ENCODE measurements at regions not wholly inside any gene's neighbourhood (a gene's known extent, or its start where the extent isn't known, plus 50 kb on each side); places are given as distances from the start of the nearest gene placed in this dataset.

DNA sequence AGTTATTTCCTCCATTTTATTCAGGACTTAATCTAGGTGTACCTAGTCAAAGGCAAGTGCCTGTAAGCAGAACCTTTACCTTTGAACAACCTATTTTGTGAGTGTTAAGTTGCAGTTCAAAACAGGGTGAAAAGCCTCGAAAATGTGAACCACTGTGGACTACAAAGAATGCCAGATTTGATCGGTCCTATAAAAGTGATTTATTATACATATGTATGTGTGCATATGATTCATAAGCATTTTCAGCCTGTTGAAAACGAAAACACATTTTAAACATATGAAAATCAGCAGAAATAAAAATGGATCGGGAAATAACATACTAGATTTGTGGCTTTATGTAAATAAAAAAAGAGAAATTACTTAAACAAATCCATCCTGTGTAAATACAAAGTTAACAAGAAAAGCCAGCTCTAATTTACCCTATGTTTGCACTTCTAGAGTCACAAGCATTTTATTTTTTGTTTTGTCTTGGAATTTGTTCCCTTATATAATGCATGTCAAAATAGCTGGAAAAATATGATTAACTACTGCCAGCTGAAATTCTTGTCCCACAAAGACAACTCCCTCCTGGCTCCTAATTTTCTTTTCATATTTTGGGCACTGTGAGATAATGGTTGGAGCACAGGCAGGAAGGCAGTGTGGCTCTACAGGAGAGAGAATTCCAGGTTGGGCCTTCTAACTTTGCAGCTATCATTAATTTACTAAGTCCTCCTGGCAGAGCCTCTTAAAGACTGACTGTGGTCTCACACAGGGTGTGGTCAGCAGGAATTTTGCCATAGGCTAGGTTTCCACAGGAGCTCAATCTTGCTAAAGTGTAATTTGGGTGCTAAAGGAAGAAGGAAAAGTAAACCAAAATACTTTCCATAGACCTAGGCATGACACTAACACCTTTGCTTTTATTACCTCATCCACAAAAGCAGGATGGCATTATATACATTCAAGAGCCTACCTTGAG lies 70.2 kb upstream of the CDC42BPA start:
- peaks cover 5% of the 10 kb centered on the region for H3K27me3 Mint-ChIP-seq
- DNase-seq = no peak
- H3K9me3 Mint-ChIP-seq = peaks cover 2% of the 10 kb centered on the region
- no peaks in the 10 kb centered on the region for H3K36me3 Mint-ChIP-seq (ENCODE audit: low read depth)
- no peak overlapping the region for H3K27ac Mint-ChIP-seq
- no peak overlapping the region for H3K4me3 Mint-ChIP-seq
- H3K4me1 Mint-ChIP-seq (ENCODE audit: low read depth) = no peaks in the 10 kb centered on the region

DNA sequence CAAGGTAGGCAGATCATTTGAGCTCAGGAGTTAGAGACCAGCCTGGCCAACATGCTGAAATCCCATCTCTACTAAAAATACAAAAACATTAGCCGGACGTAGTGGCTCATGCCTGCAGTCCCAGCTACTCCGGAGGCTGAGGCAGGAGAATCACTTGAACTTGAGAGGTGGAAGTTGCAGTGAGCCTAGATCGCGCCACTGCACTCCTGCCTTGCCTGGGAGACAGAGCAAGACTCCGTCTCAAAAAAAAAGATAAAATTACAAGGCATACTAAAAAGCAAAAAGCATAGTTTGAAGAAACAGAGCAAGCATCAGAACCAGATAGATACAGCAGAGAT lies 61.2 kb upstream of the CDC42BPA start:
- no peaks in the 10 kb centered on the region for H3K36me3 Mint-ChIP-seq (ENCODE audit: low read depth)
- H3K27me3 Mint-ChIP-seq = peaks cover 55% of the 10 kb centered on the region
- DNase-seq = no peak
- H3K27ac Mint-ChIP-seq = no peak overlapping the region
- H3K4me1 Mint-ChIP-seq (ENCODE audit: low read depth) = no peaks in the 10 kb centered on the region
- peaks cover 2% of the 10 kb centered on the region for H3K9me3 Mint-ChIP-seq
- H3K4me3 Mint-ChIP-seq = no peak overlapping the region

DNA sequence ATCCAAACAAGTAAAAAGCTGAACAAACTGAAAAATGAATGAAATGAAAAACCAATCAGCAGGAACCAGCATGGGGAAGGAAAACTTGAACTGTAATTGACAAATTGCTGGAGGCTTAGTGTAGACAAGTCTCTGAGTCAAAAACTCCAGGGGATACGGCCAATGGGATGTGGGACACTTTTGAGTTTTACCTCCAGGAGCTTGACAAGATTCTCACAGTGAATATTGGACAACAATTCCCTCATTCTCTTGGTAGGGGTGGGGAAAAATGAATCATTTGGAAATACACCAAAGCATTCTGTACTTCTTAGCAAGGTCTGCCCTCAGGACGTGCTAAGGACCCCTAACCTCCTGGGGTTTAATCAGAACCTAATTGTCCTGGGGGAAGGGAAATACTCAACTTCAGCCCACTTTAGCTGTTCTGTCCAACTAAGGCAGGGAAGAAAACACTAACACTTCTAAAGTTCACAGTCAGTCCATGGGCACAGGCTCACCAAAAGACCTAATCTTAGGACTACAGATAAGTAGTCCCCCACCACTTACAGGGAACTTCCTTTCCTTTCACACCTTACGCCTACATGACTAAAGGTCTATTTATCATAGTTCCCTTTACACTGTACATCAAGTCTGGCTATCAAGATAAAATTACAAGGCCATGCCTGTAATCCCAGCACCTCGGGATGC lies 60.7 kb upstream of the CDC42BPA start:
- Mint-ChIP-seq H3K36me3 (ENCODE audit: low read depth) (no peaks in the 10 kb centered on the region), H3K9me3 (peaks cover 2% of the 10 kb centered on the region), H3K4me1 (ENCODE audit: low read depth) (no peaks in the 10 kb centered on the region), H3K27me3 (peaks cover 55% of the 10 kb centered on the region), H3K4me3 (no peak overlapping the region), H3K27ac (no peak overlapping the region)
- DNase-seq = no peak

DNA sequence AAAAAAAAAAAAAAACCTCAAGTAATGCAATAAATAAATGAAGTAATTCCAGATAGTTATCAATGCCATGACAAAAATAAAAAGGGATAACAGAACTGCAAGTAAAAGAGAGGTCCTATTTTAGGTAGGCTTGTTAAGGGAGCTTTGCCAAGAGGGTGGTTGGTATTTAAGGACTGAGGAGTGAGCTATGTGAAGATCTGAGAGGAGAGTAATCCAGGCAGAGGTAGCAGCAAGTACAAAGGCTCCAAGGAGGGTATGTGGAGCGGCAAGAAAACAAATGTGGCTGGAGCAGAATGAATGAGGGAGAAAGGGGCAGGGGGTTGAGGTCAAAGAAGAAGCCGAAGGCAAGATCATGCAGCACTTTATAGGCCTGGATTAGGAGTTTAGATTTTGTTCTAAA lies 59.9 kb upstream of the CDC42BPA start:
- Mint-ChIP-seq H3K27me3 (peaks cover 52% of the 10 kb centered on the region), H3K27ac (no peak overlapping the region), H3K36me3 (ENCODE audit: low read depth) (no peaks in the 10 kb centered on the region), H3K4me1 (ENCODE audit: low read depth) (no peaks in the 10 kb centered on the region), H3K4me3 (no peak overlapping the region), H3K9me3 (no peaks in the 10 kb centered on the region)
- no peak for DNase-seq

DNA sequence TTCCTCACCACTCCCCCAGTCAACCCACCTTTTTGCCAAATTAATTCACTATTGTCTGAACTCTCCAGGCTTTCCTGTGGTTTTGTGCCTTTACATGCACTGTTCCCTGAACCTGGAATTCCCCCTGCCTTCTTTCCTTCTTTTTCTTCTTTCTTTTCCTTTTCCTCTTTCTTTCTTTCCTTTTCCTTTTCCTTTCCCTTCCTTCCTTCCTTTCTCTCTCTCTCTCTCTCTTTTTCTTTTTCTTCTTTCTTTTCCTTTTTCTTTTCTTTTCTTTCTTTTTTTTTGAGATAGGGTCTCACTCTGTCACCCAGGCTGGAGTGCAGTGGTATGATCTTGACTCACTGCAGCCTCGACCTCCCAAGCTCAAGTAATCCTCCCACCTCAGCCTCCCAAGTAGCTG lies 56.6 kb upstream of the CDC42BPA start:
- no peak overlapping the region for H3K27ac Mint-ChIP-seq
- no peaks in the 10 kb centered on the region for H3K9me3 Mint-ChIP-seq
- H3K4me1 Mint-ChIP-seq (ENCODE audit: low read depth) = no peaks in the 10 kb centered on the region
- no peaks in the 10 kb centered on the region for H3K36me3 Mint-ChIP-seq (ENCODE audit: low read depth)
- peaks cover 40% of the 10 kb centered on the region for H3K27me3 Mint-ChIP-seq
- H3K4me3 Mint-ChIP-seq = no peak overlapping the region
- no peak for DNase-seq

DNA sequence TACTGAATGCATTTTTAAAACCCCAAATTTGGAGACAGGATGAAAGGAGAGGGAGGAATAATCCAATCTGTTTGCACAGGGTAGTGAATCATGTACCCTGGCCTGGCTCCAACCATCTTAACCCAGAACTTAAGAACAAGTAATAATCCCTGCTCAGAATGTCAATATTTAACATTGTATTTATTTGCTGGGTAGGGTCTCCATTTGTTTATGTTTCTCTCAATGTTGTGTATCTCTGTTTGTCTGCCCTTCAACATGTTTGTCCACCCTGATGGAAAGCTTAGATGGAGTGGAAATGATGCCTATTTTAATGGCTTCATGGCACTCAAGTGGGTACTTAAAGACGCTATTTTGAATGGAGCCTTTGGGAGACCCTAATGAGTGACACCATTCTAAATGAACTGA lies 54.4 kb upstream of the CDC42BPA start:
- no peaks in the 10 kb centered on the region for H3K9me3 Mint-ChIP-seq
- no peak overlapping the region for H3K27ac Mint-ChIP-seq
- no peaks in the 10 kb centered on the region for H3K4me1 Mint-ChIP-seq (ENCODE audit: low read depth)
- no peak for DNase-seq
- H3K36me3 Mint-ChIP-seq (ENCODE audit: low read depth) = no peaks in the 10 kb centered on the region
- H3K4me3 Mint-ChIP-seq = no peak overlapping the region
- H3K27me3 Mint-ChIP-seq = peaks cover 21% of the 10 kb centered on the region

DNA sequence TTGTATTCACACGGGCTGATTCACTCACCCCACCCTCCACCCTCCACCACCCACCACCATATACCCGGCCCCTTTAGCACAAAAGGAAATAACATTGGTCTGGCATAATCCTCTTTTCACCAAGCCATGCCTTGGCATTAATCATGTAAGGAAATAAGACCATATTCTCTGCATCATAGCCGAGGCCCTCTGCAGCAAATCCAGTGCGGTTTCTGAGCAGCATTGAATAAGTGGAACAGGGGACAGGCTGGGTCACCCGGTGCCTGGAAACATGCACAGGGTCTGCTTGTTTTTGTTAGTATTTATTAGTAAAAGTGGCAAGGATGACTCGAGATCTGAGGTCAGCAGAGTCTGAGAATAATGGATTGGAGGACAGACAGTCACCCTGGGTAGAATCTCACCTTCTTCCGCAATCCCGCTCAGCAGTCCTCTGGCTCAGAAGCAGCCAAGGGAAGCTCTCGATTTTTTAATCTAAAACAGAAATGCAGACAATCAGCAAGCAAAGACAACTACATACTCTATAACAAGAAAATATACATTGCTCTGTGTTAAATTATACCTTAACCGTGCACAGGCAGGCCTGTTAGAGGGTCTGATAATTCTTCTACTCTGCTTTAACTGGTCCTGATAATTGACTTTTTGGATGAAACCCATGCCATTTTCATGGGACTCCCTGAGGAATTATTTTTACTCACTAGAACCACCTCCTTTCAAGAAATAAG lies 52.4 kb upstream of the CDC42BPA start:
- Mint-ChIP-seq H3K27me3 (peaks cover 3% of the 10 kb centered on the region), H3K36me3 (ENCODE audit: low read depth) (no peaks in the 10 kb centered on the region), H3K4me3 (no peak overlapping the region), H3K27ac (no peak overlapping the region), H3K9me3 (no peaks in the 10 kb centered on the region), H3K4me1 (ENCODE audit: low read depth) (no peaks in the 10 kb centered on the region)
- no peak for DNase-seq

DNA sequence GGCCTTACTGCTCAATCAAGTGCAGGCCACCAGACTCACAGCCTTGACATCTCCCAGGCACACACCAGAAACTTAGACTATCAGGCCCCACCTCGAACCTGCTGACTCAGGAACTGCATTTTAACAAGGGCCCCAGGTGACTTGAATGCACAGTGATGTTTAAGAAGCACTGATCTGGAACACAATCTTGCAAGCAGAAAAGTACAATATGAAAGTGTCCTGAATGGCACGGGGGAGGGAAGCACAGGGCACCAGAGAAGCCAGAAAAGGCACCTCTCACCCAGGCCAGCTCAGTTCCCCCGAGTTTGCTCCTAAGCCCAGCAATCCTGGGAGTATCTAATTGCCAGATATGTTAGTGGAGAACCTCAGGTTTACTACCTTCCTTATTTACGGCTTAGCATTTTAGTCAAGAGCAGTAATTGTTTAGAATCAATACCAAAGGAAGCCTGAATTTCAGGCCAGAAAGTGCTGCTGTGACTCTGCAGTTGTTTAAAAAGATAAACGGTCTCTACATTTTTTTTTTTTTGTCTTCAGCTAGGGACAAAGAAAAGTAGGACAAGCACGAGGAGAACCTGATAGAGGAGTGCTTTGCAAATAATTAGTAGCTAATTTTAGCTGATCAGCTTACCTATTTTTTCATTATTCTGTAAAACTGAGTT lies 50.9 kb upstream of the CDC42BPA start:
- Mint-ChIP-seq H3K27ac (no peak overlapping the region), H3K4me1 (ENCODE audit: low read depth) (no peaks in the 10 kb centered on the region), H3K4me3 (no peak overlapping the region), H3K9me3 (no peaks in the 10 kb centered on the region), H3K27me3 (peaks cover 3% of the 10 kb centered on the region), H3K36me3 (ENCODE audit: low read depth) (no peaks in the 10 kb centered on the region)
- no peak for DNase-seq
